Epithelial cell of esophagus (primary cell): ENCODE measurements at regions not wholly inside any gene's neighbourhood (a gene's known extent, or its start where the extent isn't known, plus 50 kb on each side); places are given as distances from the start of the nearest gene placed in this dataset.

ENCODE experiments used
- DNase-seq: peaks from one replicate; pipeline ENCODE4 v3.0.0; 2010; ENCODE audit warnings: low read depth
- H3K4me3 ChIP-seq: 2 replicates; pipeline ENCODE4 v1.5.1; 2011; ENCODE audit warnings: mild to moderate bottlenecking, low read length, control low read depth
- CTCF ChIP-seq: IDR thresholded peaks from 2 replicates; pipeline ENCODE4 v1.5.1; 2011; ENCODE audit warnings: low read depth, mild to moderate bottlenecking, low read length, control low read depth, inconsistent platforms; ENCODE audit not compliant: insufficient read depth; ENCODE audit errors: missing control alignments

GRCh38 chr7:17488829-17489228 is 190.4 kb downstream of the AHR start:
- TF ChIP-seq CTCF, result no peak
- H3K4me3 ChIP-seq, result no peak overlapping the region
- no peak for DNase-seq

- TF ChIP-seq CTCF, result no peak
- DNase-seq, result peak; percentile 97
- no peak overlapping the region for H3K4me3 ChIP-seq
Measured at GRCh38 chr7:17489961-17490360, 191.5 kb downstream of the AHR start.

GRCh38 chr7:17490825-17491224 is 192.4 kb downstream of the AHR start:
- TF ChIP-seq CTCF, result no peak
- DNase-seq, result no peak
- no peak overlapping the region for H3K4me3 ChIP-seq

GRCh38 chr7:17492437-17492836 is 194.0 kb downstream of the AHR start:
- H3K4me3 ChIP-seq, result no peak overlapping the region
- TF ChIP-seq CTCF, result no peak
- DNase-seq, result peak; percentile 86

- no peak for DNase-seq
- TF ChIP-seq CTCF, result no peak
- H3K4me3 ChIP-seq, result no peak overlapping the region
Measured at GRCh38 chr7:17493446-17493845, 195.0 kb downstream of the AHR start.

- peak; percentile 9 for DNase-seq
- no peak overlapping the region for H3K4me3 ChIP-seq
- TF ChIP-seq CTCF, result no peak
Measured at GRCh38 chr7:17495655-17496394, 197.4 kb downstream of the AHR start.

- TF ChIP-seq CTCF, result no peak
- DNase-seq, result peak; percentile 28
- no peak overlapping the region for H3K4me3 ChIP-seq
Measured at GRCh38 chr7:17497136-17497535, 198.7 kb downstream of the AHR start.
